Activated naive CD4-positive, alpha-beta T cell treated with anti-CD3 and anti-CD28 coated beads for 36 hours (primary cell): ENCODE measurements at regions not wholly inside any gene's neighbourhood (a gene's known extent, or its start where the extent isn't known, plus 50 kb on each side); places are given as distances from the start of the nearest gene placed in this dataset.

ENCODE experiments used
- CTCF ChIA-PET: fragments of 350-600 bp; sonication (Branson Sonifier 250); formaldehyde crosslinking; loops from one replicate; lab custom pipeline; 2021; ENCODE audit warnings: antibody characterized with exemption; lab: Charles Lee
- DNase-seq: peaks from one replicate; pipeline ENCODE4 v3.0.0-alpha.2; 2020
- H3K27ac Mint-ChIP-seq: one replicate; pipeline ENCODE4 v1.8.0; 2021; ENCODE audit warnings: mild to moderate bottlenecking, mixed read lengths
- H3K27me3 Mint-ChIP-seq: one replicate; pipeline ENCODE4 v1.8.0; 2021; ENCODE audit warnings: low read depth, mixed read lengths
- H3K36me3 Mint-ChIP-seq: one replicate; pipeline ENCODE4 v1.8.0; 2021; ENCODE audit warnings: low read depth, mixed read lengths
- H3K4me1 Mint-ChIP-seq: one replicate; pipeline ENCODE4 v1.8.0; 2021; ENCODE audit warnings: low read depth, mixed read lengths
- H3K4me3 Mint-ChIP-seq: one replicate; pipeline ENCODE4 v1.8.0; 2021; ENCODE audit warnings: mild to moderate bottlenecking, moderate library complexity, mixed read lengths
- H3K9me3 Mint-ChIP-seq: one replicate; pipeline ENCODE4 v1.8.0; 2021; ENCODE audit warnings: mixed read lengths
- intact Hi-C: fragments of 100-400 bp; cut with micrococcal nuclease; formaldehyde crosslinking; loops from one replicate; pipeline ENCODE4 v1.15.1; 2023

DNA sequence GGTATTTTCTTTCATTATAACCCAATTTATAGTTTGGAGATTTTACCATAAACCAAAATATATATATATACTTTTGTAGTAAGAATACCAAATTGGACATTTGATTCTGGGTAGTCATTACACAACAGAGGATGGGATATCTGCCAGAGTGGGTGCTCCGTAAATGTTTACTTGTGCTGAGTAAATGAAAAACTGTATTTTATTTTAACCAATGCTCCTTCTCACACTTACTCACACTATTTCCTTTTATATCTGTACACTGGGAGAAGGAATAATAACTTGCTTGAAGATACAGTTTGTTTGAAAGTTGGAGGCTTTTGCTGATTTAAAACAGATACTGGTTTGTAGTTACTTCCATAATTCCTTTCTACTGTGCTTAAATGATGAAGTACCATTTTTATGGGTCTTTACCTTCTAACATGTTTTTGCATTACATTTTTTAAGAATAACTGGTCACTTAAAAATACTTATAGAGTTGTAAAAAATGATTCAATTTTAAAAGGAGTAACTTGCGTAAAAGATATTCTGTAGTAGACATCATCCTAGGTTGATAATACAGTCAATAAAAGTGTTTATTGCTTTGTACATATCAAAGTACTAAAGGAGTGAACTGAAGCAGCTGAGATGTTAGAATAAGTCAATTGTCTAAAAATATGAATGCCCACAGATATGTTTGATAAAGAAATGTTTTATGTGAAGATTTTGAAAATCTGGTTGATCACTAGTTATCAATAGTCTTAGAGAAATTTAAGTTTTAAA lies 411.7 kb downstream of the UTRN start:
- intact Hi-C loops = no loop called here
- DNase-seq = no peak
- no peak overlapping the region for H3K4me3 Mint-ChIP-seq
- peaks cover 4% of the 10 kb centered on the region for H3K9me3 Mint-ChIP-seq
- peaks cover 15% of the 10 kb centered on the region for H3K36me3 Mint-ChIP-seq
- H3K27me3 Mint-ChIP-seq = no peaks in the 10 kb centered on the region
- CTCF ChIA-PET = no interaction called here
- peaks cover 24% of the 10 kb centered on the region for H3K4me1 Mint-ChIP-seq
- no peak overlapping the region for H3K27ac Mint-ChIP-seq

DNA sequence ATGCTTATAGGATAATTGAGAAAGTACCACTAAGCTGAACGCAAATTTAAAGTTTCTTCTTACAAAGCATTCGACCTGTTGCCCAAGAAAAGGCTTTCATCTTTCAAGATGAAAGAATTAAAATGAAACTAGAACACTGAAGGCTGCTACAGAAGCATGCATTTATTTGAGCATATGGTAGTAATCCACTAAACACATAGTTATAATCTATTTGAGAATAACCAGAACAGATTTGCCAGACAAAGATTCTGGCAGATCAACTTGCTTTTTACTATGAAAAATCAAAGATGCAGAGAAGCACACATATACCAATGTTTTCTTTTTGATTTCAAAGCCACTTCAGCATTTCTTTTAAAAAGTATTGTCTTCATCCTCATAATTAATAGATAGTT lies 412.2 kb downstream of the UTRN start:
- Mint-ChIP-seq H3K27me3 (no peaks in the 10 kb centered on the region), H3K36me3 (peaks cover 11% of the 10 kb centered on the region)
- DNase-seq = no peak

DNA sequence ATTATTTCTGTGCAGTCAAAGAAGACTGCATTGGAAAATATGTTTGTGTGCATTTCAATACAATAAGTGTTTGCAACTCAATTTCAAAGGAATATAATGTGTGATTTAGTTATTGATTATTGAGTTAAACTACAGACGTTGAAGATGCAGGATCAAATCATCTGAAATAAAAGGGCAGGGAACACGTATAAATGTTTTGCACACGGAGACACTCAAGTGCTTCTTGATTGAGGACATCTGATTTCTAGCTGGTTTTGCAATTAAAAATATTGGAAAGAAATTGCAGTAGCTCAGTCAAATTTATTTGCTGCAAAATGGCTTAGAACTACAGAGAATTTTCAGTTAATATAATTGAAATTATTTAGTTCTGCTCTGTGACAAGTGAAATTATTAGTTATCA lies 412.7 kb downstream of the UTRN start:
- intact Hi-C loops = no loop called here
- H3K36me3 Mint-ChIP-seq = peaks cover 8% of the 10 kb centered on the region
- no peaks in the 10 kb centered on the region for H3K9me3 Mint-ChIP-seq
- H3K4me3 Mint-ChIP-seq = no peak overlapping the region
- CTCF ChIA-PET = no interaction called here
- no peak for DNase-seq
- H3K27ac Mint-ChIP-seq = no peak overlapping the region
- no peaks in the 10 kb centered on the region for H3K27me3 Mint-ChIP-seq
- H3K4me1 Mint-ChIP-seq = peaks cover 22% of the 10 kb centered on the region

More for the DNA sequence above, 412.2 kb downstream of the UTRN start:
- H3K4me3 Mint-ChIP-seq = no peak overlapping the region
- no peaks in the 10 kb centered on the region for H3K9me3 Mint-ChIP-seq
- H3K27ac Mint-ChIP-seq = no peak overlapping the region
- intact Hi-C loops = no loop called here
- CTCF ChIA-PET = no interaction called here
- peaks cover 24% of the 10 kb centered on the region for H3K4me1 Mint-ChIP-seq

DNA sequence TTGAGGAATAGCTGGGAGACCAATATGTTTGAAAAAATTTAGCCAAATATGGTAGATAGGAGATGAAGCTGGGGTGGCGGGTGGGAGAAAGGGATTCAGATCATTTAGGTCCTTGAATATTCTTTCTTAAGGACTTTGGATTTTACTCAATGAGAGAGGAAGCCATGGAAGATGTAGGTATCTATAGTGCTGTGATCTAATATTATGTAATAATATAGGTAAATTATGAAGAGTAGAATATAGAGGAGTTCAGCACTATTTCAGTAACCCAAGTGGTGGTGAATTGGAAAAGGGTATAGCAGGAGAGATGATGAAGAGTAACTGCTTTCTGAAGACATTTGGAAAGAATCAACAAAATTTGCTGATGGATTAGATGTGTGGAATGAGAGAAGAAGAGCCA lies 417.6 kb downstream of the UTRN start:
- CTCF ChIA-PET = no interaction called here
- intact Hi-C loops = no loop called here
- Mint-ChIP-seq H3K27me3 (no peaks in the 10 kb centered on the region), H3K27ac (no peak overlapping the region), H3K9me3 (no peaks in the 10 kb centered on the region), H3K36me3 (peaks cover 14% of the 10 kb centered on the region), H3K4me3 (no peak overlapping the region), H3K4me1 (no peaks in the 10 kb centered on the region)
- no peak for DNase-seq

DNA sequence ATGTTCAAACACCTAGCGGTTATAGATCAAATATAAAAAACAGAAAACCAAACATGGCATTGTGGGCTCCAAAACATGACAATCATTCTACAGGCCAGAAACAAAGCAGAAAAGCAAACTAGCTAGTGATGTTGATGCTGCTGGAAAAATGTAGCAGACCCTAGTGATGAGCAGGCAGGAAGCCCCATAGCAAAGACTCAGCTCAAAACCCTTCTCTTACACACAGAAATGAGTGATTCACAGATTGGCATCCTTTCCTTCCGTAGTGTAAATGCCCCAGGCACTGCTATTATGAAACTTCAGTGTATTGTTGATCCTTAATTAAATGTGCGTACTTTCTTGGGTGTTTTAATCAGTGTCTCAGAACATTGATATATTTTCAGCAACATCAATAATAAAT lies 425.1 kb downstream of the UTRN start:
- H3K36me3 Mint-ChIP-seq = peaks cover 7% of the 10 kb centered on the region
- H3K27ac Mint-ChIP-seq = no peak overlapping the region
- intact Hi-C loops = loop anchor here (10.0 kb wide), 1 partner anchor 125 kb away; no protein-coding TSS in a partner anchor
- peaks cover 1% of the 10 kb centered on the region for H3K4me1 Mint-ChIP-seq
- H3K9me3 Mint-ChIP-seq = no peaks in the 10 kb centered on the region
- no peak for DNase-seq
- CTCF ChIA-PET = no interaction called here
- H3K27me3 Mint-ChIP-seq = no peaks in the 10 kb centered on the region
- H3K4me3 Mint-ChIP-seq = no peak overlapping the region

DNA sequence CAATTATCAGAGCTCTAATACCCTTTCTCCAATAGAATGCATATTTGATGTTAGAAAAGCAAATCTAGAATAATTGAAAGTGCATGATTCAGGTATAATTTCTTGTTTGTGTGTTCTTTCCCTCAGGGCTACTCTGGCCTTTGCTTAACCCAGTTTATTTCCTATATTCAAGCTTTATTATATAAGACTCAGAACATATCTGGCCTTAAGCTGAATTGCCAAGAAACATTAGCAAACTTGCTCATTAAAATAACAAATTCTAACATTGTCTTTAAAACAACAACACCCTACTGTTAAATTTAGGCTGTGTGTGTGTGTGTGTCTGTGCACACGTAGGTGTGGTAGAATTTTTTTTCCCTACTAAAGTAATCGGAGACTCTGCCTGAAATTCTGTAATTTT lies 426.5 kb downstream of the UTRN start:
- H3K27ac Mint-ChIP-seq = no peak overlapping the region
- no peaks in the 10 kb centered on the region for H3K27me3 Mint-ChIP-seq
- DNase-seq = no peak
- no peak overlapping the region for H3K4me3 Mint-ChIP-seq
- intact Hi-C loops = loop anchor here (10.0 kb wide), 1 partner anchor 127 kb away; no protein-coding TSS in a partner anchor
- H3K4me1 Mint-ChIP-seq = peaks cover 1% of the 10 kb centered on the region
- H3K9me3 Mint-ChIP-seq = no peaks in the 10 kb centered on the region
- peaks cover 7% of the 10 kb centered on the region for H3K36me3 Mint-ChIP-seq
- CTCF ChIA-PET = no interaction called here

DNA sequence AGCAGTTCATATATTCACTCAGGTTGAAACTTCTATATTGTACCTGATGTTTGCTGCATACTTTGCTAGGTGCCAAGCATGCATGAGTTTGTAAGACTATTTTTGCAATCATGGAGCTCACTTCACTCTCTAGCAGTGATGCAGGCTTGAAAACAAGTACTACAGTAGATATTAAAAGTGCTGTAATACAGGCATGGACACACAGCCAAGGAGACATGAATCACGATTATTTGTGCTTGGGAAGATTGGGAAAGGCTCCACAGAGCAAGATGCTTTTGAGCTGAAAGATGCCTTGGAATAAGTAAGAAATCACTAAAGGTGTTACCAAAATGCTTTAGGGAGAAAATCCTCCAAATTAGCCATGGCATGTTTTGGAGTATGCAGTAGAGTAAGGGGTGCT lies 427.4 kb downstream of the UTRN start:
- CTCF ChIA-PET = no interaction called here
- no peaks in the 10 kb centered on the region for H3K27me3 Mint-ChIP-seq
- intact Hi-C loops = loop anchor here (10.0 kb wide), 1 partner anchor 128 kb away; no protein-coding TSS in a partner anchor
- peaks cover 7% of the 10 kb centered on the region for H3K36me3 Mint-ChIP-seq
- peaks cover 1% of the 10 kb centered on the region for H3K4me1 Mint-ChIP-seq
- DNase-seq = no peak
- H3K9me3 Mint-ChIP-seq = no peaks in the 10 kb centered on the region
- H3K4me3 Mint-ChIP-seq = no peak overlapping the region
- no peak overlapping the region for H3K27ac Mint-ChIP-seq

DNA sequence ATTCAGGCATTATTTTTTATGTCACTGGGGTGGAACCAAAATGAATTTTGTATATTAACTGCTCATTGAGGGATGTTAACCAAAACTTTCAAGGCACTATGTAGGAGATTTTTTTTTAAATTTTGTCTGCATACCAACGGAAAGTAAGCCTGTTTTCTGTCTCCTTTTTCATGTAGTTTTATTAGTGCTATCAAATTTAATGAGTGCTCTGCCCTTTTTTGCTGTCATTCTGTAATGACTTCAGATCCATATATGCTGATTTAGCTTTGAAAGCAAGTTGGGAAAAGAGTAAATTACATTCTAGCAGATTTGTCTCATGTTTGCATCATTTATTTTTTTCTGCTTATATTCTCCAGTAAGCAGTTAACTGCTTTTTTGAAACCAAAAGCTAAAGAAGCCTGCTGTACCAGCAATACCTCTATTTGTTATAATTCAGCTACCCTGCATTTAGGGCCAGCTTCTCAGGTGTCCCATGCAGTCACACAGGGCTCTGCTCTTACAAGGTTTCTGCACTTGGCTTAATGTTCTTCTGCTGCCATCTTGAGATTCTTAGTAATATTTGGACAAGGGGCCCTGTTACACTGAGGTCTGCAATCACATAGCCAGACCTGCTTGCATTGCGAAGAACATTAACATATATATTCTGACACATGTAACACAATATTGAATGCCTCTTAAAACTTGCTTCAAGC lies 429.0 kb downstream of the UTRN start:
- Mint-ChIP-seq H3K27ac (no peak overlapping the region), H3K4me1 (peaks cover 4% of the 10 kb centered on the region), H3K27me3 (no peaks in the 10 kb centered on the region), H3K36me3 (peaks cover 1% of the 10 kb centered on the region), H3K9me3 (no peaks in the 10 kb centered on the region), H3K4me3 (no peak overlapping the region)
- intact Hi-C loops = loop anchor here (10.0 kb wide), 1 partner anchor 129 kb away; no protein-coding TSS in a partner anchor
- CTCF ChIA-PET = interaction anchor here (0.7 kb wide), 1 partner anchor 124 kb away, joined by 3 read pairs; no protein-coding TSS in a partner anchor
- DNase-seq = no peak

DNA sequence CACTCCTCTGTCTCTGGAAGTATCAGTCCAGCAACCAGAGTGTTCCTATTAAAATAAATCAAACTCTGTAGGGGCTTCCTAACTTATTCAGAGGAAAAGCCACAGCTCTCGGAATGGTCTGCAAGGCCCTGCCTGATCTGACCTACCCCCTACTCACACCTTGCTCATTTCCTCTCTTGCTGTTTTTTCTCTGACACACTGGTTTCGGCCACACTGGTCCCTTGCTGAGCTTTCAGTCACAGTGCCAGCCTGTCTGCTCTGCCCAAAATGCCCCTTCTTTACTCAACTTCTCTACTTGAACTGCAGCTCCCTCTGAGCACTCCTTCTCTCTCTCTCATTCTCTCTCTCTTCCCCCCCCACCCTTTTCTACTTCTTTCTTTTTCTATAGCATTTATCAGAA lies 430.2 kb downstream of the UTRN start:
- Mint-ChIP-seq H3K27me3 (no peaks in the 10 kb centered on the region), H3K4me3 (no peak overlapping the region), H3K27ac (no peak overlapping the region), H3K36me3 (peaks cover 5% of the 10 kb centered on the region), H3K4me1 (peaks cover 2% of the 10 kb centered on the region), H3K9me3 (no peaks in the 10 kb centered on the region)
- CTCF ChIA-PET = interaction anchor here (0.8 to 1.4 kb wide), 2 partner anchors 11 to 198 kb away, joined by 3 to 4 read pairs; no protein-coding TSS in a partner anchor
- intact Hi-C loops = loop anchor here (10.0 kb wide), 1 partner anchor 131 kb away; no protein-coding TSS in a partner anchor
- DNase-seq = no peak

DNA sequence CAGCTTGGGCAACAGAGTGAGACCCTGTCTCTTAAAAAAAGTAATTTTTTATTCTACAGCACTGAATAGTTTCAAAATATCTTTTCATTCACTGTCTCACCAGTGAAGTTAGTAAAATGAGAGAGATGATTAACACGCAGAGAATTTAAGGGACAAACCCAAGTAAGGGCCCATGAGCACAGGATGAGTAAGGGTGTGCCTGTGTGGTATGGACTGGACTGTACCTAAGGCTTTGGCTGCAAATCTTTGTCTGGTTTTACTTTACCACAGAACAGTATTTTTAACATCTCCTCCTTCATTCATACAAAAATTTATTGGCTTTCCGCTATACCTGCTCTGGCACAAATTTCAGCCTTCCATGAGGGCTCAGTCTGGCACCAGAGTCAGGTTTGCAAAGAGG lies 433.3 kb downstream of the UTRN start:
- CTCF ChIA-PET = no interaction called here
- peak; percentile 8 for DNase-seq
- Mint-ChIP-seq H3K4me1 (peaks cover 7% of the 10 kb centered on the region), H3K27me3 (no peaks in the 10 kb centered on the region), H3K4me3 (no peak overlapping the region), H3K9me3 (no peaks in the 10 kb centered on the region), H3K27ac (no peak overlapping the region), H3K36me3 (peaks cover 5% of the 10 kb centered on the region)
- intact Hi-C loops = loop anchor here (10.0 kb wide), 1 partner anchor 134 kb away; no protein-coding TSS in a partner anchor

DNA sequence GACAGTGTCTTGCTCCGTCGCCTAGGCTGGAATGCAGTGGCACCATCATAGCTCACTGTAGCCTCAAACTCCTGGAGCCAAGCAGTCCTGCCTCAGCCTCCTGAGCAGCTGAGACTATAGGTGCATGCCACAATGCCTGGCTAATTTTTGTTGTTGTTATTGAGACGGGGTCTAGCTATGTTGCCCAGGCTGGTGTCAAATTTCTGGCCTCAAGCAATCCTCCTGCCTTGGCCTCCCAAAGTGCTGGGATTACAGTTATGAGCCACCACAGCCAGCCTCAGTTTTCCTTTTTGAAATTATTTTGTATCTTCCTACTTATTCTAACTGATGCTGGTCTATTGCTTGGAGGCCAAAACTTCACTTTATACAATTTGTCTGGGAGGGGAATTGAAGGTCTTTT lies 436.1 kb downstream of the UTRN start:
- no peak overlapping the region for H3K4me3 Mint-ChIP-seq
- H3K27ac Mint-ChIP-seq = no peak overlapping the region
- DNase-seq = no peak
- peaks cover 8% of the 10 kb centered on the region for H3K36me3 Mint-ChIP-seq
- CTCF ChIA-PET = no interaction called here
- H3K4me1 Mint-ChIP-seq = peaks cover 21% of the 10 kb centered on the region
- no peaks in the 10 kb centered on the region for H3K9me3 Mint-ChIP-seq
- no peaks in the 10 kb centered on the region for H3K27me3 Mint-ChIP-seq
- intact Hi-C loops = no loop called here

DNA sequence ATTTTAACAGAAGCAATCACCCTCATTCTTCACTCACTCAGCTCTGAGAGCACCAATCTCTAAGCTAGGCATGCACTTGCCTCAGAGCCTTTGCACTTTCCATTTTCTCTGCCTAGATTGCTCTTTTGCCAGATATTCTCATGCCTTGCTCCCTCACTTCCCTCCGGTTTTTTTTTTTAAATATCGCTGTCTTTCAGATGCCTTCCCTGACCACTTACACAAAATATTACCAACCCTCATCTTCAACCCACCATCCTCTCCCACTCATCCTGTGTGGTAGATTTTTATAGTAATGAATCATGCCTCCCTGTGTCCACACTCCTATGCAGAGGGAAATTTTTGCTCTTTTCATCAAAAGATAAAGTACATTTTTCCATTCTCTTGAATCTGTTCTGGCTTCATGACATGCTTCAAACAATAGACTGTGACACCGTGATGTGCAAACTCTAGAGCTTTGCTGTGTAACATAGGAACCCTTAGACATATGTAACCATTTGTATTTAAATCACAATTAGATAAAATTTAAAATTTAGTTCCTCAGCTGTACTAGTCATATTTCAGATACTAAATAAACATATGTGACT lies 437.1 kb downstream of the UTRN start:
- intact Hi-C loops = no loop called here
- peaks cover 22% of the 10 kb centered on the region for H3K4me1 Mint-ChIP-seq
- no peak overlapping the region for H3K27ac Mint-ChIP-seq
- CTCF ChIA-PET = no interaction called here
- no peaks in the 10 kb centered on the region for H3K9me3 Mint-ChIP-seq
- peaks cover 8% of the 10 kb centered on the region for H3K36me3 Mint-ChIP-seq
- DNase-seq = no peak
- no peak overlapping the region for H3K4me3 Mint-ChIP-seq
- H3K27me3 Mint-ChIP-seq = no peaks in the 10 kb centered on the region
